ENCODE measurements at regions not wholly inside any gene's neighbourhood (a gene's known extent, or its start where the extent isn't known, plus 50 kb on each side); places are given as distances from the start of the nearest gene placed in this dataset.

DNA sequence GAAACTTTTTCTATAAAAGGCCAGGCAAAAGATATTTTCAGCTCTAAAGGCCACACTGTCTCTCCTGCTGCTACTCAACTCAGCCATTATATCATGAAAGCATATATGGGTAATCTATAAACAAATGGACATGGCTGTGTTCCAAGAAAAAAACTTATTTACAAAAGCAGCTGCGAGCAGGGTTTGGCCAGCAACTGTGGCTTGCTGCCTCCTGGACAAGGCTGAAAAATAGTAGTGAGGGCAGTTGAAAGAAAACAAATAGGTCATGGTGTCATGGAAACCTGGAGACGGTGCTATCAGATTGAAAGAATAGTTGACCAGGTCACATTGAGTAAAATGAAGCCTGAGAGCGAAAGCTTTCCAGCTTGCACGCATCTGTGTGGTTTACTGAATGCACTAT lies 89.2 kb upstream of the LRATD1 start (continued):
- TF ChIP-seq, protein P1, sequence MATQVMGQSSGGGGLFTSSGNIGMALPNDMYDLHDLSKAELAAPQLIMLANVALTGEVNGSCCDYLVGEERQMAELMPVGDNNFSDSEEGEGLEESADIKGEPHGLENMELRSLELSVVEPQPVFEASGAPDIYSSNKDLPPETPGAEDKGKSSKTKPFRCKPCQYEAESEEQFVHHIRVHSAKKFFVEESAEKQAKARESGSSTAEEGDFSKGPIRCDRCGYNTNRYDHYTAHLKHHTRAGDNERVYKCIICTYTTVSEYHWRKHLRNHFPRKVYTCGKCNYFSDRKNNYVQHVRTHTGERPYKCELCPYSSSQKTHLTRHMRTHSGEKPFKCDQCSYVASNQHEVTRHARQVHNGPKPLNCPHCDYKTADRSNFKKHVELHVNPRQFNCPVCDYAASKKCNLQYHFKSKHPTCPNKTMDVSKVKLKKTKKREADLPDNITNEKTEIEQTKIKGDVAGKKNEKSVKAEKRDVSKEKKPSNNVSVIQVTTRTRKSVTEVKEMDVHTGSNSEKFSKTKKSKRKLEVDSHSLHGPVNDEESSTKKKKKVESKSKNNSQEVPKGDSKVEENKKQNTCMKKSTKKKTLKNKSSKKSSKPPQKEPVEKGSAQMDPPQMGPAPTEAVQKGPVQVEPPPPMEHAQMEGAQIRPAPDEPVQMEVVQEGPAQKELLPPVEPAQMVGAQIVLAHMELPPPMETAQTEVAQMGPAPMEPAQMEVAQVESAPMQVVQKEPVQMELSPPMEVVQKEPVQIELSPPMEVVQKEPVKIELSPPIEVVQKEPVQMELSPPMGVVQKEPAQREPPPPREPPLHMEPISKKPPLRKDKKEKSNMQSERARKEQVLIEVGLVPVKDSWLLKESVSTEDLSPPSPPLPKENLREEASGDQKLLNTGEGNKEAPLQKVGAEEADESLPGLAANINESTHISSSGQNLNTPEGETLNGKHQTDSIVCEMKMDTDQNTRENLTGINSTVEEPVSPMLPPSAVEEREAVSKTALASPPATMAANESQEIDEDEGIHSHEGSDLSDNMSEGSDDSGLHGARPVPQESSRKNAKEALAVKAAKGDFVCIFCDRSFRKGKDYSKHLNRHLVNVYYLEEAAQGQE (IDR thresholded peaks at IDR 0.05; ENCODE audit: unreplicated experiment) = no peak
- TF ChIP-seq CREB1 (CRISPR knock-in tag; IDR thresholded peaks at IDR 0.05; ENCODE audit: low read depth) = no peak

DNA sequence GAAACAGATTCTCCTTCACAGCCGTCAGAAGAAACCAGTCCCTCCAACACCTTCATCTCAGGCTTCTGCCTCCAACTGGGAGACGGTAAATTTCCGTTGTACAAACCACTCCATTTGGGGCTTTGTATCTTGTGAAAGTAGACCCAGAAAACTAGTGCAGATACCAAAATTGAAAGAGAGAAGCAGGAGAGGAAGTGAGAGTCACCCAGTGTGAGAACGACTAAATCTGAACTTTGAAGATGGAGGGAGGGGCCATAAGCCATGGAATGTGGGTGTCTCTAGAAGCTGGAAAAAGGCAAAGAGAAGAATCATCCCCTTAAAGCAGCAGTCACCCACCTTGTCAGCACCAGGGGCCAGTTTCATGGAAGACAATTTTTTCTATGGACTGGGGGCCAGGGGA lies 88.3 kb upstream of the LRATD1 start:
- H3K27ac ChIP-seq (ENCODE audit: low read depth) = no peak overlapping the region
- H3K9me3 Mint-ChIP-seq = peaks cover 18% of the 10 kb centered on the region
- no peak overlapping the region for H3K27ac Mint-ChIP-seq
- no peak overlapping the region for H3K4me3 Mint-ChIP-seq
- H3K36me3 ChIP-seq (ENCODE audit: insufficient read depth) = no peaks in the 10 kb centered on the region
- H3K4me2 ChIP-seq = no peak overlapping the region
- no peaks in the 10 kb centered on the region for H4K20me1 ChIP-seq (replicated peaks; ENCODE audit: insufficient read depth)
- no peaks in the 10 kb centered on the region for H3K4me1 Mint-ChIP-seq
- H3K4me3 ChIP-seq = no peak overlapping the region
- DNase-seq (ENCODE audit: low spot score) = no peak
- no peaks in the 10 kb centered on the region for H3K4me1 ChIP-seq (ENCODE audit: insufficient read depth)
- H3K27me3 Mint-ChIP-seq (ENCODE audit: insufficient read depth, low read depth, poor library complexity) = no peaks in the 10 kb centered on the region
- no peak for TF ChIP-seq ZNF114 (CRISPR knock-in tag; IDR thresholded peaks at IDR 0.05)
- no peak for TF ChIP-seq JUNB (IDR thresholded peaks at IDR 0.05; ENCODE audit: unreplicated experiment)
- no peak for TF ChIP-seq POLR2AphosphoS5 (IDR thresholded peaks at IDR 0.05; ENCODE audit: low read depth)
- TF ChIP-seq, protein P2, sequence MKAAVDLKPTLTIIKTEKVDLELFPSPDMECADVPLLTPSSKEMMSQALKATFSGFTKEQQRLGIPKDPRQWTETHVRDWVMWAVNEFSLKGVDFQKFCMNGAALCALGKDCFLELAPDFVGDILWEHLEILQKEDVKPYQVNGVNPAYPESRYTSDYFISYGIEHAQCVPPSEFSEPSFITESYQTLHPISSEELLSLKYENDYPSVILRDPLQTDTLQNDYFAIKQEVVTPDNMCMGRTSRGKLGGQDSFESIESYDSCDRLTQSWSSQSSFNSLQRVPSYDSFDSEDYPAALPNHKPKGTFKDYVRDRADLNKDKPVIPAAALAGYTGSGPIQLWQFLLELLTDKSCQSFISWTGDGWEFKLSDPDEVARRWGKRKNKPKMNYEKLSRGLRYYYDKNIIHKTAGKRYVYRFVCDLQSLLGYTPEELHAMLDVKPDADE (IDR thresholded peaks at IDR 0.05) = no peak
- TF ChIP-seq, protein P3, sequence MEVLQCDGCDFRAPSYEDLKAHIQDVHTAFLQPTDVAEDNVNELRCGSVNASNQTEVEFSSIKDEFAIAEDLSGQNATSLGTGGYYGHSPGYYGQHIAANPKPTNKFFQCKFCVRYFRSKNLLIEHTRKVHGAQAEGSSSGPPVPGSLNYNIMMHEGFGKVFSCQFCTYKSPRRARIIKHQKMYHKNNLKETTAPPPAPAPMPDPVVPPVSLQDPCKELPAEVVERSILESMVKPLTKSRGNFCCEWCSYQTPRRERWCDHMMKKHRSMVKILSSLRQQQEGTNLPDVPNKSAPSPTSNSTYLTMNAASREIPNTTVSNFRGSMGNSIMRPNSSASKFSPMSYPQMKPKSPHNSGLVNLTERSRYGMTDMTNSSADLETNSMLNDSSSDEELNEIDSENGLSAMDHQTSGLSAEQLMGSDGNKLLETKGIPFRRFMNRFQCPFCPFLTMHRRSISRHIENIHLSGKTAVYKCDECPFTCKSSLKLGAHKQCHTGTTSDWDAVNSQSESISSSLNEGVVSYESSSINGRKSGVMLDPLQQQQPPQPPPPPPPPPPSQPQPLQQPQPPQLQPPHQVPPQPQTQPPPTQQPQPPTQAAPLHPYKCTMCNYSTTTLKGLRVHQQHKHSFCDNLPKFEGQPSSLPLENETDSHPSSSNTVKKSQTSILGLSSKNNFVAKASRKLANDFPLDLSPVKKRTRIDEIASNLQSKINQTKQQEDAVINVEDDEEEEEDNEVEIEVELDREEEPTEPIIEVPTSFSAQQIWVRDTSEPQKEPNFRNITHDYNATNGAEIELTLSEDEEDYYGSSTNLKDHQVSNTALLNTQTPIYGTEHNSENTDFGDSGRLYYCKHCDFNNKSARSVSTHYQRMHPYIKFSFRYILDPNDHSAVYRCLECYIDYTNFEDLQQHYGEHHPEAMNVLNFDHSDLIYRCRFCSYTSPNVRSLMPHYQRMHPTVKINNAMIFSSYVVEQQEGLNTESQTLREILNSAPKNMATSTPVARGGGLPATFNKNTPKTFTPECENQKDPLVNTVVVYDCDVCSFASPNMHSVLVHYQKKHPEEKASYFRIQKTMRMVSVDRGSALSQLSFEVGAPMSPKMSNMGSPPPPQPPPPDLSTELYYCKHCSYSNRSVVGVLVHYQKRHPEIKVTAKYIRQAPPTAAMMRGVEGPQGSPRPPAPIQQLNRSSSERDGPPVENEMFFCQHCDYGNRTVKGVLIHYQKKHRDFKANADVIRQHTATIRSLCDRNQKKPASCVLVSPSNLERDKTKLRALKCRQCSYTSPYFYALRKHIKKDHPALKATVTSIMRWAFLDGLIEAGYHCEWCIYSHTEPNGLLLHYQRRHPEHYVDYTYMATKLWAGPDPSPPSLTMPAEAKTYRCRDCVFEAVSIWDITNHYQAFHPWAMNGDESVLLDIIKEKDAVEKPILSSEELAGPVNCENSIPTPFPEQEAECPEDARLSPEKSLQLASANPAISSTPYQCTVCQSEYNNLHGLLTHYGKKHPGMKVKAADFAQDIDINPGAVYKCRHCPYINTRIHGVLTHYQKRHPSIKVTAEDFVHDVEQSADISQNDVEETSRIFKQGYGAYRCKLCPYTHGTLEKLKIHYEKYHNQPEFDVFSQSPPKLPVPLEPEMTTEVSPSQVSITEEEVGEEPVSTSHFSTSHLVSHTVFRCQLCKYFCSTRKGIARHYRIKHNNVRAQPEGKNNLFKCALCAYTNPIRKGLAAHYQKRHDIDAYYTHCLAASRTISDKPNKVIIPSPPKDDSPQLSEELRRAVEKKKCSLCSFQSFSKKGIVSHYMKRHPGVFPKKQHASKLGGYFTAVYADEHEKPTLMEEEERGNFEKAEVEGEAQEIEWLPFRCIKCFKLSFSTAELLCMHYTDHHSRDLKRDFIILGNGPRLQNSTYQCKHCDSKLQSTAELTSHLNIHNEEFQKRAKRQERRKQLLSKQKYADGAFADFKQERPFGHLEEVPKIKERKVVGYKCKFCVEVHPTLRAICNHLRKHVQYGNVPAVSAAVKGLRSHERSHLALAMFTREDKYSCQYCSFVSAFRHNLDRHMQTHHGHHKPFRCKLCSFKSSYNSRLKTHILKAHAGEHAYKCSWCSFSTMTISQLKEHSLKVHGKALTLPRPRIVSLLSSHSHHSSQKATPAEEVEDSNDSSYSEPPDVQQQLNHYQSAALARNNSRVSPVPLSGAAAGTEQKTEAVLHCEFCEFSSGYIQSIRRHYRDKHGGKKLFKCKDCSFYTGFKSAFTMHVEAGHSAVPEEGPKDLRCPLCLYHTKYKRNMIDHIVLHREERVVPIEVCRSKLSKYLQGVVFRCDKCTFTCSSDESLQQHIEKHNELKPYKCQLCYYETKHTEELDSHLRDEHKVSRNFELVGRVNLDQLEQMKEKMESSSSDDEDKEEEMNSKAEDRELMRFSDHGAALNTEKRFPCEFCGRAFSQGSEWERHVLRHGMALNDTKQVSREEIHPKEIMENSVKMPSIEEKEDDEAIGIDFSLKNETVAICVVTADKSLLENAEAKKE (CRISPR knock-in tag; IDR thresholded peaks at IDR 0.05) = no peak
- no peak for TF ChIP-seq ZNF331 (CRISPR knock-in tag; IDR thresholded peaks at IDR 0.05; ENCODE audit: low read depth)
- no peak for TF ChIP-seq STAT1 (IDR thresholded peaks at IDR 0.05; ENCODE audit: unreplicated experiment)
- H3K9me2 ChIP-seq (ENCODE audit: insufficient read depth) = no peaks in the 10 kb centered on the region; the same call in 1 of the 2 replicates
- ATAC-seq = no peak
- no peaks in the 10 kb centered on the region for H3F3A ChIP-seq (replicated peaks; ENCODE audit: low read depth)
- no peaks in the 10 kb centered on the region for H3K27me3 ChIP-seq (ENCODE audit: insufficient read depth)
- H2AFZ ChIP-seq = no peak overlapping the region
- no peaks in the 10 kb centered on the region for H3K79me2 ChIP-seq (replicated peaks; ENCODE audit: insufficient read depth)
- H3K36me3 Mint-ChIP-seq (ENCODE audit: low read depth) = peaks cover 5% of the 10 kb centered on the region; the same call in 2 of the 3 replicates
